ENCODE measurements at regions not wholly inside any gene's neighbourhood (a gene's known extent, or its start where the extent isn't known, plus 50 kb on each side); places are given as distances from the start of the nearest gene placed in this dataset.

- Histone ChIP-seq H3K27ac (ENCODE audit: low read depth) (no peak overlapping the region), H3K27me3 (ENCODE audit: insufficient read depth) (no peaks in the 10 kb centered on the region), H2AFZ (no peak overlapping the region), H3F3A (replicated peaks; ENCODE audit: low read depth) (no peaks in the 10 kb centered on the region), H3K4me2 (no peak overlapping the region), H3K79me2 (replicated peaks; ENCODE audit: insufficient read depth) (no peaks in the 10 kb centered on the region), H4K20me1 (replicated peaks; ENCODE audit: insufficient read depth) (no peaks in the 10 kb centered on the region), H3K4me1 (ENCODE audit: insufficient read depth) (peaks cover 3% of the 10 kb centered on the region; the same call in 1 of the 2 replicates), H3K4me3 (no peak overlapping the region), H3K9me2 (ENCODE audit: insufficient read depth) (peaks cover 29% of the 10 kb centered on the region), H3K36me3 (ENCODE audit: insufficient read depth) (no peaks in the 10 kb centered on the region)
- Mint-ChIP-seq H3K36me3 (ENCODE audit: low read depth) (no peaks in the 10 kb centered on the region; the same call in 2 of the 3 replicates), H3K4me3 (no peak overlapping the region), H3K9me3 (no peaks in the 10 kb centered on the region; the same call in 1 of the 3 replicates), H3K27me3 (ENCODE audit: insufficient read depth, low read depth, poor library complexity) (peaks cover 2% of the 10 kb centered on the region), H3K4me1 (no peaks in the 10 kb centered on the region; the same call in 2 of the 3 replicates), H3K27ac (no peak overlapping the region)
- no peak for TF ChIP-seq EZH2 (IDR thresholded peaks at IDR 0.05; ENCODE audit: low read depth, unreplicated experiment)
- no peak for TF ChIP-seq EZH2phosphoT487 (IDR thresholded peaks at IDR 0.05; ENCODE audit: unreplicated experiment)
- no peak for TF ChIP-seq ETS1 (IDR thresholded peaks at IDR 0.05)
- no peak for TF ChIP-seq POLR2AphosphoS5 (IDR thresholded peaks at IDR 0.05; ENCODE audit: low read depth)
- TF ChIP-seq CREB1 (CRISPR knock-in tag; IDR thresholded peaks at IDR 0.05; ENCODE audit: low read depth), result no peak
- no peak for TF ChIP-seq JUNB (IDR thresholded peaks at IDR 0.05; ENCODE audit: unreplicated experiment)
- TF ChIP-seq, protein P1, sequence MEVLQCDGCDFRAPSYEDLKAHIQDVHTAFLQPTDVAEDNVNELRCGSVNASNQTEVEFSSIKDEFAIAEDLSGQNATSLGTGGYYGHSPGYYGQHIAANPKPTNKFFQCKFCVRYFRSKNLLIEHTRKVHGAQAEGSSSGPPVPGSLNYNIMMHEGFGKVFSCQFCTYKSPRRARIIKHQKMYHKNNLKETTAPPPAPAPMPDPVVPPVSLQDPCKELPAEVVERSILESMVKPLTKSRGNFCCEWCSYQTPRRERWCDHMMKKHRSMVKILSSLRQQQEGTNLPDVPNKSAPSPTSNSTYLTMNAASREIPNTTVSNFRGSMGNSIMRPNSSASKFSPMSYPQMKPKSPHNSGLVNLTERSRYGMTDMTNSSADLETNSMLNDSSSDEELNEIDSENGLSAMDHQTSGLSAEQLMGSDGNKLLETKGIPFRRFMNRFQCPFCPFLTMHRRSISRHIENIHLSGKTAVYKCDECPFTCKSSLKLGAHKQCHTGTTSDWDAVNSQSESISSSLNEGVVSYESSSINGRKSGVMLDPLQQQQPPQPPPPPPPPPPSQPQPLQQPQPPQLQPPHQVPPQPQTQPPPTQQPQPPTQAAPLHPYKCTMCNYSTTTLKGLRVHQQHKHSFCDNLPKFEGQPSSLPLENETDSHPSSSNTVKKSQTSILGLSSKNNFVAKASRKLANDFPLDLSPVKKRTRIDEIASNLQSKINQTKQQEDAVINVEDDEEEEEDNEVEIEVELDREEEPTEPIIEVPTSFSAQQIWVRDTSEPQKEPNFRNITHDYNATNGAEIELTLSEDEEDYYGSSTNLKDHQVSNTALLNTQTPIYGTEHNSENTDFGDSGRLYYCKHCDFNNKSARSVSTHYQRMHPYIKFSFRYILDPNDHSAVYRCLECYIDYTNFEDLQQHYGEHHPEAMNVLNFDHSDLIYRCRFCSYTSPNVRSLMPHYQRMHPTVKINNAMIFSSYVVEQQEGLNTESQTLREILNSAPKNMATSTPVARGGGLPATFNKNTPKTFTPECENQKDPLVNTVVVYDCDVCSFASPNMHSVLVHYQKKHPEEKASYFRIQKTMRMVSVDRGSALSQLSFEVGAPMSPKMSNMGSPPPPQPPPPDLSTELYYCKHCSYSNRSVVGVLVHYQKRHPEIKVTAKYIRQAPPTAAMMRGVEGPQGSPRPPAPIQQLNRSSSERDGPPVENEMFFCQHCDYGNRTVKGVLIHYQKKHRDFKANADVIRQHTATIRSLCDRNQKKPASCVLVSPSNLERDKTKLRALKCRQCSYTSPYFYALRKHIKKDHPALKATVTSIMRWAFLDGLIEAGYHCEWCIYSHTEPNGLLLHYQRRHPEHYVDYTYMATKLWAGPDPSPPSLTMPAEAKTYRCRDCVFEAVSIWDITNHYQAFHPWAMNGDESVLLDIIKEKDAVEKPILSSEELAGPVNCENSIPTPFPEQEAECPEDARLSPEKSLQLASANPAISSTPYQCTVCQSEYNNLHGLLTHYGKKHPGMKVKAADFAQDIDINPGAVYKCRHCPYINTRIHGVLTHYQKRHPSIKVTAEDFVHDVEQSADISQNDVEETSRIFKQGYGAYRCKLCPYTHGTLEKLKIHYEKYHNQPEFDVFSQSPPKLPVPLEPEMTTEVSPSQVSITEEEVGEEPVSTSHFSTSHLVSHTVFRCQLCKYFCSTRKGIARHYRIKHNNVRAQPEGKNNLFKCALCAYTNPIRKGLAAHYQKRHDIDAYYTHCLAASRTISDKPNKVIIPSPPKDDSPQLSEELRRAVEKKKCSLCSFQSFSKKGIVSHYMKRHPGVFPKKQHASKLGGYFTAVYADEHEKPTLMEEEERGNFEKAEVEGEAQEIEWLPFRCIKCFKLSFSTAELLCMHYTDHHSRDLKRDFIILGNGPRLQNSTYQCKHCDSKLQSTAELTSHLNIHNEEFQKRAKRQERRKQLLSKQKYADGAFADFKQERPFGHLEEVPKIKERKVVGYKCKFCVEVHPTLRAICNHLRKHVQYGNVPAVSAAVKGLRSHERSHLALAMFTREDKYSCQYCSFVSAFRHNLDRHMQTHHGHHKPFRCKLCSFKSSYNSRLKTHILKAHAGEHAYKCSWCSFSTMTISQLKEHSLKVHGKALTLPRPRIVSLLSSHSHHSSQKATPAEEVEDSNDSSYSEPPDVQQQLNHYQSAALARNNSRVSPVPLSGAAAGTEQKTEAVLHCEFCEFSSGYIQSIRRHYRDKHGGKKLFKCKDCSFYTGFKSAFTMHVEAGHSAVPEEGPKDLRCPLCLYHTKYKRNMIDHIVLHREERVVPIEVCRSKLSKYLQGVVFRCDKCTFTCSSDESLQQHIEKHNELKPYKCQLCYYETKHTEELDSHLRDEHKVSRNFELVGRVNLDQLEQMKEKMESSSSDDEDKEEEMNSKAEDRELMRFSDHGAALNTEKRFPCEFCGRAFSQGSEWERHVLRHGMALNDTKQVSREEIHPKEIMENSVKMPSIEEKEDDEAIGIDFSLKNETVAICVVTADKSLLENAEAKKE (CRISPR knock-in tag; IDR thresholded peaks at IDR 0.05), result no peak
- no peak for DNase-seq (ENCODE audit: low spot score)
- ATAC-seq, result no peak
These were observed 450.3 kb downstream of the CD83 start for GRCh38 chr6:14567842-14568241.
